GM23248 (cell line): ENCODE measurements at regions not wholly inside any gene's neighbourhood (a gene's known extent, or its start where the extent isn't known, plus 50 kb on each side); places are given as distances from the start of the nearest gene placed in this dataset.

Experiments
- DNase-seq: peaks from one replicate; pipeline ENCODE4 v3.0.0-alpha.2; 2015
- H2AFZ ChIP-seq: fragments of 200-600 bp; sonication (generic); 2 replicates; pipeline ENCODE4 v1.6.1; 2016; ENCODE audit warnings: antibody characterized with exemption
- H3F3A ChIP-seq: fragments of 200-600 bp; sonication (generic); 2 replicates; pipeline ENCODE4 v1.6.1; 2016; ENCODE audit warnings: mild to moderate bottlenecking, antibody characterized with exemption, mixed run types; ENCODE audit not compliant: insufficient read depth
- H3K27ac ChIP-seq: fragments of 200-600 bp; sonication (generic); 2 replicates; pipeline ENCODE4 v1.5.1; 2016; ENCODE audit warnings: mild to moderate bottlenecking
- H3K27me3 ChIP-seq: fragments of 200-600 bp; sonication (generic); replicated peaks from 2 replicates; pipeline ENCODE4 v1.6.1; 2016; ENCODE audit warnings: mild to moderate bottlenecking; ENCODE audit not compliant: insufficient read depth
- H3K36me3 ChIP-seq: fragments of 200-600 bp; sonication (generic); 2 replicates; pipeline ENCODE4 v1.6.1; 2016; ENCODE audit warnings: low read depth, mild to moderate bottlenecking
- H3K4me1 ChIP-seq: fragments of 200-600 bp; sonication (generic); 2 replicates; pipeline ENCODE4 v1.6.1; 2016; ENCODE audit warnings: mild to moderate bottlenecking; ENCODE audit not compliant: insufficient read depth
- H3K4me2 ChIP-seq: fragments of 200-600 bp; sonication (generic); one replicate; pipeline ENCODE4 v1.6.1; 2016; ENCODE audit warnings: mild to moderate bottlenecking; ENCODE audit not compliant: unreplicated experiment
- H3K4me3 ChIP-seq: fragments of 200-600 bp; sonication (generic); 2 replicates; pipeline ENCODE4 v1.5.1; 2016; ENCODE audit warnings: mild to moderate bottlenecking
- H3K79me2 ChIP-seq: fragments of 200-600 bp; sonication (generic); 2 replicates; pipeline ENCODE4 v1.6.1; 2016; ENCODE audit warnings: mild to moderate bottlenecking; ENCODE audit not compliant: insufficient read depth
- H3K9ac ChIP-seq: fragments of 200-600 bp; sonication (generic); 2 replicates; pipeline ENCODE4 v1.6.1; 2016; ENCODE audit warnings: mild to moderate bottlenecking
- H3K9me2 ChIP-seq: fragments of 200-600 bp; sonication (generic); 2 replicates; pipeline ENCODE4 v1.6.1; 2016; ENCODE audit warnings: mixed run types, mild to moderate bottlenecking, moderate library complexity; ENCODE audit not compliant: insufficient read depth
- H3K9me3 ChIP-seq: fragments of 200-600 bp; sonication (generic); one replicate; pipeline ENCODE4 v1.6.1; 2017; ENCODE audit warnings: low read depth
- H4K20me1 ChIP-seq: fragments of 200-600 bp; sonication (generic); 2 replicates; pipeline ENCODE4 v1.6.0; 2016; ENCODE audit not compliant: insufficient read depth
- EZH2 ChIP-seq: fragments of 200-600 bp; sonication (generic); IDR thresholded peaks from 2 replicates; pipeline ENCODE4 v1.6.1; 2018; ENCODE audit warnings: antibody characterized with exemption, mild to moderate bottlenecking; ENCODE audit not compliant: insufficient read depth, poor library complexity, severe bottlenecking
- EZH2phosphoT487 ChIP-seq: fragments of 200-600 bp; sonication (generic); IDR thresholded peaks from 2 replicates; pipeline ENCODE4 v1.6.1; 2018; ENCODE audit warnings: antibody characterized with exemption, moderate library complexity, mild to moderate bottlenecking, low read depth; ENCODE audit not compliant: insufficient read depth
- WGBS, 2 experiments: methylation state at CpG; one replicate each; pipeline ENCODE4 v1.1.6; 2015 to 2017; ENCODE audit warnings: low lambda C conversion rate in 2 of 2, low coverage in 1 of 2; ENCODE audit errors: missing lambda C conversion rate in 2 of 2; 5-methylcytosine and 5-hydroxymethylcytosine counted together
- in situ Hi-C: fragments of 300-500 bp; cut with MboI; formaldehyde crosslinking; loops from 2 replicates; pipeline ENCODE4 v1.15.0; 2020

- Histone ChIP-seq H3K9me2 (no peaks in the 10 kb centered on the region), H3K4me2 (no peak overlapping the region), H3K9me3 (no peaks in the 10 kb centered on the region), H3K79me2 (no peaks in the 10 kb centered on the region), H3K4me1 (0 out of 2 replicates have a peak, but pooled peaks cover 5% of the 10 kb centered on the region), H2AFZ (no peak overlapping the region), H3K9ac (no peak overlapping the region), H4K20me1 (no peaks in the 10 kb centered on the region), H3F3A (no peaks in the 10 kb centered on the region), H3K27me3 (no peaks in the 10 kb centered on the region), H3K4me3 (no peak overlapping the region), H3K27ac (no peak overlapping the region), H3K36me3 (no peaks in the 10 kb centered on the region)
- peak; percentile 61 for DNase-seq
- WGBS, 2 experiments: 53 to 55% methylated on average over 5 of the region's 5 CpGs
- no peak for TF ChIP-seq EZH2
- no peak for TF ChIP-seq EZH2phosphoT487
- in situ Hi-C loops: loop anchor here (10.0 to 25.0 kb wide), 3 partner anchors 323 to 833 kb away; no protein-coding TSS in a partner anchor
Observed at GRCh38 chr12:91811481-91812287, 334.0 kb downstream of the BTG1 start.

GRCh38 chr12:91810531-91811451 lies 334.9 kb downstream of the BTG1 start:
- Histone ChIP-seq H3K9me3 (no peaks in the 10 kb centered on the region), H3K27me3 (no peaks in the 10 kb centered on the region), H3K36me3 (no peaks in the 10 kb centered on the region), H2AFZ (no peak overlapping the region), H3K9me2 (no peaks in the 10 kb centered on the region), H3K79me2 (no peaks in the 10 kb centered on the region), H3K4me3 (no peak overlapping the region), H3F3A (no peaks in the 10 kb centered on the region), H3K4me2 (no peak overlapping the region), H3K4me1 (0 out of 2 replicates have a peak, but pooled peaks cover 5% of the 10 kb centered on the region), H3K9ac (no peak overlapping the region), H3K27ac (no peak overlapping the region), H4K20me1 (no peaks in the 10 kb centered on the region)
- in situ Hi-C loops: loop anchor here (10.0 to 25.0 kb wide), 3 partner anchors 324 to 834 kb away; no protein-coding TSS in a partner anchor
- WGBS, 2 experiments: 71 to 76% methylated on average over 3 of the region's 3 CpGs
- no peak for DNase-seq
- TF ChIP-seq EZH2phosphoT487 (no peak), EZH2 (no peak)

DNA sequence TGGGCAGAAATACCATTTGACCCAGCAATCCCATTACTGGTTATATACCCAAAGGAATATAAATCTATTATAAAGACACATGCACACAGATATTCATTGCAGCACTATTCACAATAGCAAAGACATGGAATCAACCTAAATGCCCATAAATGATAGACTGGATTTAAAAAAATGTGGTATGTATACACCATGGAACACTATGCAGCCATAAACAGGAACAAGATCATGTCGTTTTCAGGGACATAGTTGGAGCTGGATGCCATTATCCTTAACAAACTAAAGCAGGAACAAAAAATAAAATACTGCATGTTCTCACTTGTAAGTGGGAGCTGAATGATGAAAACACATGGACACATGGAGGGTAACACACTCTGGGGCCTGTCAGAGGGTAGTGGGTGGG lies 335.6 kb downstream of the BTG1 start:
- TF ChIP-seq EZH2 (no peak), EZH2phosphoT487 (no peak)
- H3K27ac ChIP-seq: no peak overlapping the region
- H3K4me3 ChIP-seq: no peak overlapping the region
- in situ Hi-C loops: loop anchor here (10.0 to 25.0 kb wide), 3 partner anchors 325 to 835 kb away; no protein-coding TSS in a partner anchor
- H3K79me2 ChIP-seq: no peaks in the 10 kb centered on the region
- H3K27me3 ChIP-seq: no peaks in the 10 kb centered on the region
- no peaks in the 10 kb centered on the region for H3K9me3 ChIP-seq
- no peaks in the 10 kb centered on the region for H3K36me3 ChIP-seq
- no peaks in the 10 kb centered on the region for H3F3A ChIP-seq
- no peak for DNase-seq
- H3K9me2 ChIP-seq: no peaks in the 10 kb centered on the region
- H3K4me2 ChIP-seq: no peak overlapping the region
- no peaks in the 10 kb centered on the region for H4K20me1 ChIP-seq
- H3K4me1 ChIP-seq: 0 out of 2 replicates have a peak, but pooled peaks cover 5% of the 10 kb centered on the region
- H3K9ac ChIP-seq: no peak overlapping the region
- H2AFZ ChIP-seq: no peak overlapping the region
- WGBS, 2 experiments: 0 to 11% methylated on average over 1 of the region's 1 CpG

DNA sequence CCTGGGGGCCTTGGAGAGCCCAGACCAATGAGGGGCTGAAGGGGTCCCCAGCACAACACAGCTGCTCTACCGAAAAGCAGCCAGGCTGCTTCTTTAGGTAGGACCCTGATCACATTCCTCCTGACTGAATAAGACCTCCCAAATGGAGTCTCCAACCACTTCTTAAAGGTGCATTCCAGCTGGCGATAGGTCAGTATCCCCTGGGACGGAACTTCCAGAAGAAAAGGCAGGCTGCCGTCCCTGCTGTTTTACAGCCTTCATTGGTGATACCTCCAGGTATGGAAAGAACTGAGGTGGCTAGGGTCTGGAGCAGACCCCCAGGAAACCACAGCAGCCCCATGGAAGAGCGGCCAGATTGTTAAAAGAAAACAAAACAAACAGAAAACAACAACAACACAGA lies 340.6 kb downstream of the BTG1 start:
- Histone ChIP-seq H3K27me3 (no peaks in the 10 kb centered on the region), H3K4me1 (no peaks in the 10 kb centered on the region), H2AFZ (no peak overlapping the region), H3K9ac (no peak overlapping the region), H3K36me3 (no peaks in the 10 kb centered on the region), H3K4me2 (no peak overlapping the region), H4K20me1 (no peaks in the 10 kb centered on the region), H3K4me3 (no peak overlapping the region), H3K9me3 (no peaks in the 10 kb centered on the region), H3F3A (no peaks in the 10 kb centered on the region), H3K9me2 (no peaks in the 10 kb centered on the region), H3K27ac (no peak overlapping the region), H3K79me2 (no peaks in the 10 kb centered on the region)
- TF ChIP-seq EZH2phosphoT487: no peak
- in situ Hi-C loops: loop anchor here (25.0 kb wide), 1 partner anchor 757 kb away; no protein-coding TSS in a partner anchor
- 90% methylated on average over 5 of the region's 5 CpGs for whole genome bisulfite sequencing, 2 experiments
- DNase-seq: no peak
